Astrocyte (in vitro differentiated cells and primary cell): ENCODE measurements at regions not wholly inside any gene's neighbourhood (a gene's known extent, or its start where the extent isn't known, plus 50 kb on each side); places are given as distances from the start of the nearest gene placed in this dataset.

Experiments
- EZH2 ChIP-seq: IDR thresholded peaks from 2 replicates; pipeline ENCODE4 v1.6.1; 2012; ENCODE audit warnings: mild to moderate bottlenecking, low read length, inconsistent platforms; ENCODE audit not compliant: insufficient read depth
- TF ChIP-seq, protein P1 (sequence below): IDR thresholded peaks from 2 replicates; pipeline ENCODE4 v1.5.1; 2011; ENCODE audit warnings: low read depth, mild to moderate bottlenecking, inconsistent platforms, low read length, moderate library complexity; ENCODE audit not compliant: insufficient read depth

DNA sequence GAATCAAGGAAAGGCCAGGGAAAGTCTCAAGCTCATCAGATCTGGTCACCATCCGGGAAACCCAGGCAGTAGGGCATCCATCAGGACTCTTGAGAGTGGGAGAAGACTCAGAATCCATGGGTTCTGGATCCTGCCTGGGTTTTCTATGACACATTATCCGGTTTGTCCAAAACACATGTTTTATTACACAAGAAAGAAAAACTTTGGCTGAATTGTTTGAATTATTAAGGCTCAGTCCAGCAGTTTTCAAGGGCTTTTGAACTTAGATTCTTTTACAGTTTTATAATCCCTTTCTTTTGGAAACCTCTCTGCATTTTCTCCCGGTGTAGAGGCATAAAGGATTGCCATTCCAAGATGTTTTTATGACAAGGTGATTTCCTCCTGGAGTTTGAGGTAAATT is 528.5 kb upstream of the MGMT start:
- TF ChIP-seq, protein P1, sequence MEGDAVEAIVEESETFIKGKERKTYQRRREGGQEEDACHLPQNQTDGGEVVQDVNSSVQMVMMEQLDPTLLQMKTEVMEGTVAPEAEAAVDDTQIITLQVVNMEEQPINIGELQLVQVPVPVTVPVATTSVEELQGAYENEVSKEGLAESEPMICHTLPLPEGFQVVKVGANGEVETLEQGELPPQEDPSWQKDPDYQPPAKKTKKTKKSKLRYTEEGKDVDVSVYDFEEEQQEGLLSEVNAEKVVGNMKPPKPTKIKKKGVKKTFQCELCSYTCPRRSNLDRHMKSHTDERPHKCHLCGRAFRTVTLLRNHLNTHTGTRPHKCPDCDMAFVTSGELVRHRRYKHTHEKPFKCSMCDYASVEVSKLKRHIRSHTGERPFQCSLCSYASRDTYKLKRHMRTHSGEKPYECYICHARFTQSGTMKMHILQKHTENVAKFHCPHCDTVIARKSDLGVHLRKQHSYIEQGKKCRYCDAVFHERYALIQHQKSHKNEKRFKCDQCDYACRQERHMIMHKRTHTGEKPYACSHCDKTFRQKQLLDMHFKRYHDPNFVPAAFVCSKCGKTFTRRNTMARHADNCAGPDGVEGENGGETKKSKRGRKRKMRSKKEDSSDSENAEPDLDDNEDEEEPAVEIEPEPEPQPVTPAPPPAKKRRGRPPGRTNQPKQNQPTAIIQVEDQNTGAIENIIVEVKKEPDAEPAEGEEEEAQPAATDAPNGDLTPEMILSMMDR = no peak
- TF ChIP-seq EZH2 = no peak
